ENCODE measurements at regions not wholly inside any gene's neighbourhood (a gene's known extent, or its start where the extent isn't known, plus 50 kb on each side); places are given as distances from the start of the nearest gene placed in this dataset.
A peak's percentile ranks its signal among the peaks of the same experiment; 100 is the strongest.

GRCh38 chr12:84072961-84073360 lies 839.6 kb downstream of the SLC6A15 start:
- no peaks in the 10 kb centered on the region for H3K9me3 ChIP-seq (ENCODE audit: low read length)
- H3K36me3 ChIP-seq (ENCODE audit: insufficient read depth, low read length) = no peaks in the 10 kb centered on the region
- H3K4me1 ChIP-seq (ENCODE audit: insufficient read depth, low read length) = no peaks in the 10 kb centered on the region
- no peaks in the 10 kb centered on the region for H3K27me3 ChIP-seq (ENCODE audit: insufficient read depth, low read length)
- no peak overlapping the region for H2AFZ ChIP-seq (ENCODE audit: low read depth, low read length)
- H3K4me3 ChIP-seq (ENCODE audit: low read length) = no peak overlapping the region

- no peak overlapping the region for H3K4me3 ChIP-seq (ENCODE audit: low read length)
- H3K36me3 ChIP-seq (ENCODE audit: insufficient read depth, low read length) = no peaks in the 10 kb centered on the region
- no peaks in the 10 kb centered on the region for H3K9me3 ChIP-seq (ENCODE audit: low read length)
- no peaks in the 10 kb centered on the region for H3K27me3 ChIP-seq (ENCODE audit: insufficient read depth, low read length)
- no peaks in the 10 kb centered on the region for H3K4me1 ChIP-seq (ENCODE audit: insufficient read depth, low read length)
- H2AFZ ChIP-seq (ENCODE audit: low read depth, low read length) = no peak overlapping the region
Observed at GRCh38 chr12:84070292-84070691, 842.3 kb downstream of the SLC6A15 start.

GRCh38 chr12:84069699-84070098 lies 842.9 kb downstream of the SLC6A15 start:
- Histone ChIP-seq H3K4me1 (ENCODE audit: insufficient read depth, low read length) (no peaks in the 10 kb centered on the region), H3K27me3 (ENCODE audit: insufficient read depth, low read length) (no peaks in the 10 kb centered on the region), H3K9me3 (ENCODE audit: low read length) (no peaks in the 10 kb centered on the region), H3K4me3 (ENCODE audit: low read length) (no peak overlapping the region), H3K36me3 (ENCODE audit: insufficient read depth, low read length) (no peaks in the 10 kb centered on the region), H2AFZ (ENCODE audit: low read depth, low read length) (no peak overlapping the region)

- H3K9me3 ChIP-seq (ENCODE audit: low read length) = no peaks in the 10 kb centered on the region
- no peaks in the 10 kb centered on the region for H3K4me1 ChIP-seq (ENCODE audit: insufficient read depth, low read length)
- peak overlapping the region; percentile 26 for H2AFZ ChIP-seq (ENCODE audit: low read depth, low read length)
- no peak overlapping the region for H3K4me3 ChIP-seq (ENCODE audit: low read length)
- H3K27me3 ChIP-seq (ENCODE audit: insufficient read depth, low read length) = no peaks in the 10 kb centered on the region
- H3K36me3 ChIP-seq (ENCODE audit: insufficient read depth, low read length) = no peaks in the 10 kb centered on the region
Observed at GRCh38 chr12:84069198-84069597, 843.4 kb downstream of the SLC6A15 start.

- Histone ChIP-seq H3K27me3 (ENCODE audit: insufficient read depth, low read length) (no peaks in the 10 kb centered on the region), H3K9me3 (ENCODE audit: low read length) (no peaks in the 10 kb centered on the region), H3K4me3 (ENCODE audit: low read length) (no peak overlapping the region), H2AFZ (ENCODE audit: low read depth, low read length) (no peak overlapping the region), H3K36me3 (ENCODE audit: insufficient read depth, low read length) (no peaks in the 10 kb centered on the region), H3K4me1 (ENCODE audit: insufficient read depth, low read length) (no peaks in the 10 kb centered on the region)
Observed at GRCh38 chr12:84058136-84058535, 854.5 kb downstream of the SLC6A15 start.

- no peaks in the 10 kb centered on the region for H3K4me1 ChIP-seq (ENCODE audit: insufficient read depth, low read length)
- no peaks in the 10 kb centered on the region for H3K27me3 ChIP-seq (ENCODE audit: insufficient read depth, low read length)
Observed at GRCh38 chr12:84054811-84055210, 857.8 kb downstream of the SLC6A15 start.

GRCh38 chr12:84047881-84048280 lies 864.7 kb downstream of the SLC6A15 start:
- H3K9me3 ChIP-seq (ENCODE audit: low read length) = no peaks in the 10 kb centered on the region
- no peaks in the 10 kb centered on the region for H3K36me3 ChIP-seq (ENCODE audit: insufficient read depth, low read length)
- no peaks in the 10 kb centered on the region for H3K27me3 ChIP-seq (ENCODE audit: insufficient read depth, low read length)
- no peaks in the 10 kb centered on the region for H3K4me1 ChIP-seq (ENCODE audit: insufficient read depth, low read length)
- H3K4me3 ChIP-seq (ENCODE audit: low read length) = no peak overlapping the region
- H2AFZ ChIP-seq (ENCODE audit: low read depth, low read length) = no peak overlapping the region

More at GRCh38 chr12:84054811-84055210, 857.8 kb downstream of the SLC6A15 start:
- Histone ChIP-seq H2AFZ (ENCODE audit: low read depth, low read length) (no peak overlapping the region), H3K36me3 (ENCODE audit: insufficient read depth, low read length) (no peaks in the 10 kb centered on the region), H3K9me3 (ENCODE audit: low read length) (no peaks in the 10 kb centered on the region), H3K4me3 (ENCODE audit: low read length) (no peak overlapping the region)

- H2AFZ ChIP-seq (ENCODE audit: low read depth, low read length) = no peak overlapping the region
- no peaks in the 10 kb centered on the region for H3K9me3 ChIP-seq (ENCODE audit: low read length)
- H3K4me1 ChIP-seq (ENCODE audit: insufficient read depth, low read length) = no peaks in the 10 kb centered on the region
- no peaks in the 10 kb centered on the region for H3K27me3 ChIP-seq (ENCODE audit: insufficient read depth, low read length)
- H3K36me3 ChIP-seq (ENCODE audit: insufficient read depth, low read length) = no peaks in the 10 kb centered on the region
- H3K4me3 ChIP-seq (ENCODE audit: low read length) = no peak overlapping the region
Observed at GRCh38 chr12:84046859-84047258, 865.7 kb downstream of the SLC6A15 start.

- no peaks in the 10 kb centered on the region for H3K4me1 ChIP-seq (ENCODE audit: insufficient read depth, low read length)
- no peaks in the 10 kb centered on the region for H3K27me3 ChIP-seq (ENCODE audit: insufficient read depth, low read length)
Observed at GRCh38 chr12:84043355-84043754, 869.2 kb downstream of the SLC6A15 start.

GRCh38 chr12:84038242-84038641 lies 874.4 kb downstream of the SLC6A15 start:
- Histone ChIP-seq H3K36me3 (ENCODE audit: insufficient read depth, low read length) (no peaks in the 10 kb centered on the region), H3K4me3 (ENCODE audit: low read length) (no peak overlapping the region), H3K4me1 (ENCODE audit: insufficient read depth, low read length) (no peaks in the 10 kb centered on the region), H3K9me3 (ENCODE audit: low read length) (no peaks in the 10 kb centered on the region), H2AFZ (ENCODE audit: low read depth, low read length) (no peak overlapping the region), H3K27me3 (ENCODE audit: insufficient read depth, low read length) (no peaks in the 10 kb centered on the region)

More at GRCh38 chr12:84043355-84043754, 869.2 kb downstream of the SLC6A15 start:
- Histone ChIP-seq H2AFZ (ENCODE audit: low read depth, low read length) (no peak overlapping the region), H3K9me3 (ENCODE audit: low read length) (no peaks in the 10 kb centered on the region), H3K4me3 (ENCODE audit: low read length) (no peak overlapping the region), H3K36me3 (ENCODE audit: insufficient read depth, low read length) (no peaks in the 10 kb centered on the region)

- Histone ChIP-seq H3K4me3 (ENCODE audit: low read length) (no peak overlapping the region), H3K36me3 (ENCODE audit: insufficient read depth, low read length) (no peaks in the 10 kb centered on the region)
Observed at GRCh38 chr12:84036912-84037311, 875.7 kb downstream of the SLC6A15 start.

GRCh38 chr12:84035766-84036165 lies 876.8 kb downstream of the SLC6A15 start:
- Histone ChIP-seq H3K9me3 (ENCODE audit: low read length) (no peaks in the 10 kb centered on the region), H3K36me3 (ENCODE audit: insufficient read depth, low read length) (no peaks in the 10 kb centered on the region), H3K27me3 (ENCODE audit: insufficient read depth, low read length) (no peaks in the 10 kb centered on the region), H3K4me3 (ENCODE audit: low read length) (no peak overlapping the region), H2AFZ (ENCODE audit: low read depth, low read length) (no peak overlapping the region), H3K4me1 (ENCODE audit: insufficient read depth, low read length) (no peaks in the 10 kb centered on the region)

More at GRCh38 chr12:84036912-84037311, 875.7 kb downstream of the SLC6A15 start:
- Histone ChIP-seq H3K27me3 (ENCODE audit: insufficient read depth, low read length) (no peaks in the 10 kb centered on the region), H3K4me1 (ENCODE audit: insufficient read depth, low read length) (no peaks in the 10 kb centered on the region), H2AFZ (ENCODE audit: low read depth, low read length) (no peak overlapping the region), H3K9me3 (ENCODE audit: low read length) (no peaks in the 10 kb centered on the region)

- H3K9me3 ChIP-seq (ENCODE audit: low read length) = no peaks in the 10 kb centered on the region
- H3K27me3 ChIP-seq (ENCODE audit: insufficient read depth, low read length) = no peaks in the 10 kb centered on the region
- no peak overlapping the region for H2AFZ ChIP-seq (ENCODE audit: low read depth, low read length)
- H3K36me3 ChIP-seq (ENCODE audit: insufficient read depth, low read length) = no peaks in the 10 kb centered on the region
- no peaks in the 10 kb centered on the region for H3K4me1 ChIP-seq (ENCODE audit: insufficient read depth, low read length)
- H3K4me3 ChIP-seq (ENCODE audit: low read length) = no peak overlapping the region
Observed at GRCh38 chr12:84034871-84035270, 877.7 kb downstream of the SLC6A15 start.

GRCh38 chr12:84033162-84033561 lies 879.4 kb downstream of the SLC6A15 start:
- Histone ChIP-seq H3K27me3 (ENCODE audit: insufficient read depth, low read length) (no peaks in the 10 kb centered on the region), H3K4me3 (ENCODE audit: low read length) (no peak overlapping the region), H3K36me3 (ENCODE audit: insufficient read depth, low read length) (no peaks in the 10 kb centered on the region), H3K4me1 (ENCODE audit: insufficient read depth, low read length) (no peaks in the 10 kb centered on the region), H3K9me3 (ENCODE audit: low read length) (no peaks in the 10 kb centered on the region), H2AFZ (ENCODE audit: low read depth, low read length) (no peak overlapping the region)

All from neuron (in vitro differentiated cells).